ENCODE measurements at regions not wholly inside any gene's neighbourhood (a gene's known extent, or its start where the extent isn't known, plus 50 kb on each side); places are given as distances from the start of the nearest gene placed in this dataset.

GRCh38 chr18:78168526-78168925 is 811.1 kb upstream of the SALL3 start:
- no peaks in the 10 kb centered on the region for H3K36me3 ChIP-seq
- no peaks in the 10 kb centered on the region for H3K27me3 ChIP-seq
- 43 to 67% (median 54%) methylated on average over 1 of the region's 1 CpG for WGBS, 5 donors
- no peak overlapping the region for H3K4me3 ChIP-seq
- no peaks in the 10 kb centered on the region for H3K4me1 ChIP-seq
- intact Hi-C loops (cut with DNase I; ENCODE audit: low total_unique reads), result no loop called here
- no peak for DNase-seq
- no peaks in the 10 kb centered on the region for H3K9me3 ChIP-seq
- H3K27ac ChIP-seq, result no peak overlapping the region
- TF ChIP-seq, protein P1, sequence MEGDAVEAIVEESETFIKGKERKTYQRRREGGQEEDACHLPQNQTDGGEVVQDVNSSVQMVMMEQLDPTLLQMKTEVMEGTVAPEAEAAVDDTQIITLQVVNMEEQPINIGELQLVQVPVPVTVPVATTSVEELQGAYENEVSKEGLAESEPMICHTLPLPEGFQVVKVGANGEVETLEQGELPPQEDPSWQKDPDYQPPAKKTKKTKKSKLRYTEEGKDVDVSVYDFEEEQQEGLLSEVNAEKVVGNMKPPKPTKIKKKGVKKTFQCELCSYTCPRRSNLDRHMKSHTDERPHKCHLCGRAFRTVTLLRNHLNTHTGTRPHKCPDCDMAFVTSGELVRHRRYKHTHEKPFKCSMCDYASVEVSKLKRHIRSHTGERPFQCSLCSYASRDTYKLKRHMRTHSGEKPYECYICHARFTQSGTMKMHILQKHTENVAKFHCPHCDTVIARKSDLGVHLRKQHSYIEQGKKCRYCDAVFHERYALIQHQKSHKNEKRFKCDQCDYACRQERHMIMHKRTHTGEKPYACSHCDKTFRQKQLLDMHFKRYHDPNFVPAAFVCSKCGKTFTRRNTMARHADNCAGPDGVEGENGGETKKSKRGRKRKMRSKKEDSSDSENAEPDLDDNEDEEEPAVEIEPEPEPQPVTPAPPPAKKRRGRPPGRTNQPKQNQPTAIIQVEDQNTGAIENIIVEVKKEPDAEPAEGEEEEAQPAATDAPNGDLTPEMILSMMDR (IDR thresholded peaks at IDR 0.05), result no peak

DNA sequence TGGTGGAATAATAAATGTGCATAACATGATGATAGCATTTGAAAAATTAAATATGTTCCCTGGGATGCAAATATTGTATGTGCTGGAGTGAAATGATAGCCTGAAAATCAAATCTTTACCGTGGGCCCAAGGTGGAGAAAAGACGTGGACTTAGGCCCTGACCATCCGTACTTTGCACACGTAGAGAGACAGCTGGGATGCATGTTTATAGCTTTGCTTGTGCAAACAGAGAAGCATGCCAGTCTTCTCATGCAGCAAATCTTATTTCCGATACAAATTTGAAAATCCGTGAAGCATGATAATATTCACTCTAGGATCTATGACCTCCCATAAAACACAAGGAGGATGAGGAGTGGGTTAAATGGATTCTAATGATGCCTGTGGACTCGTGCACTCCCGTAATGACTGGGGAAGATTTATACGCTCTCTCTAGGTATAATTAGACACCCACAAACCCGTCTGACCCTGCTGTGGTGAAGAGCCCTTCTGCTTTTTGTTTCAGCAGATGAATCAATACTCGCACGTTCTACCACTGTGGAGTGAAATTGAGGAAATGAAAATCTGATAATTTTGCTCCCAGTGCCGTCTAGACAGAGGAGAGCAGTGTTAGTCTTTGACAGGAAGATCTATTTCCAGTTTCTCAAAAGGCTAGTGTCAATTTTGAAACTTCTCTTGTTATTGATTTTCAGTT is 810.3 kb upstream of the SALL3 start:
- Histone ChIP-seq H3K27ac (no peak overlapping the region), H3K27me3 (no peaks in the 10 kb centered on the region), H3K4me1 (no peaks in the 10 kb centered on the region), H3K4me3 (no peak overlapping the region), H3K36me3 (no peaks in the 10 kb centered on the region), H3K9me3 (no peaks in the 10 kb centered on the region)
- 64 to 71% (median 69%) methylated on average over 13 of the region's 13 CpGs for WGBS, 5 donors
- intact Hi-C loops (cut with DNase I; ENCODE audit: low total_unique reads), result no loop called here
- DNase-seq, result no peak
- TF ChIP-seq POLR2AphosphoS5 (IDR thresholded peaks at IDR 0.05), result no peak
- TF ChIP-seq EP300 (IDR thresholded peaks at IDR 0.05), result no peak
- TF ChIP-seq, protein P1 (IDR thresholded peaks at IDR 0.05), result no peak
- TF ChIP-seq POLR2A (IDR thresholded peaks at IDR 0.05), result no peak

DNA sequence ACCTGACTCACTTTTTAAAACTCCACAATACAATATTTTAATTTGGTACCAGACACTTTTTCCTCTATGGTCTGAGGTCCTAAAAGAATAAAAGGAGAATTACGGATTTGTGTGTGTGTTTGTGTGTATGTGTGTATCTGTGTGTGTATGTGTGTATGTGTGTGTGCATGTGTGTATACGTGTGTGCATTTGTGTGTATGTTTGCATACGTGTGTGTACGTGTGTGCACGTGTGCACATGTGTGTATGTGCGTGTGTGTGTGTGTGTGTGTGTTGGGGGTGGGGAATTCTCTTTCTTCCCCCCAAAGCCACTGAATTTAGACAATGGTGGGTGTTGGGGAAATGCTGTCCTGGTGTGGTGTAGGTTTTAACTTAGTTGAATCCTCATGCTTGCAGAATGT is 807.7 kb upstream of the SALL3 start:
- Histone ChIP-seq H3K27me3 (no peaks in the 10 kb centered on the region), H3K4me3 (no peak overlapping the region), H3K27ac (no peak overlapping the region), H3K36me3 (no peaks in the 10 kb centered on the region), H3K4me1 (no peaks in the 10 kb centered on the region), H3K9me3 (no peaks in the 10 kb centered on the region)
- WGBS, 5 donors, result 56 to 84% (median 77%) methylated on average over 6 of the region's 6 CpGs
- no peak for DNase-seq
- intact Hi-C loops (cut with DNase I; ENCODE audit: low total_unique reads), result no loop called here
- no peak for TF ChIP-seq EP300 (IDR thresholded peaks at IDR 0.05)
- TF ChIP-seq, protein P1 (IDR thresholded peaks at IDR 0.05), result no peak
- no peak for TF ChIP-seq POLR2A (IDR thresholded peaks at IDR 0.05)
- TF ChIP-seq POLR2AphosphoS5 (IDR thresholded peaks at IDR 0.05), result no peak

GRCh38 chr18:78174737-78175136 is 804.9 kb upstream of the SALL3 start:
- TF ChIP-seq EP300 (IDR thresholded peaks at IDR 0.05), result no peak
- TF ChIP-seq, protein P1 (IDR thresholded peaks at IDR 0.05), result no peak
- TF ChIP-seq POLR2A (IDR thresholded peaks at IDR 0.05), result no peak
- no peak for TF ChIP-seq POLR2AphosphoS5 (IDR thresholded peaks at IDR 0.05)
- H3K36me3 ChIP-seq, result no peaks in the 10 kb centered on the region
- no peak for DNase-seq
- no peaks in the 10 kb centered on the region for H3K9me3 ChIP-seq
- no peak overlapping the region for H3K4me3 ChIP-seq
- intact Hi-C loops (cut with DNase I; ENCODE audit: low total_unique reads), result no loop called here
- no peak overlapping the region for H3K27ac ChIP-seq
- WGBS, 5 donors, result 76 to 89% (median 85%) methylated on average over 14 of the region's 14 CpGs
- H3K27me3 ChIP-seq, result no peaks in the 10 kb centered on the region
- no peaks in the 10 kb centered on the region for H3K4me1 ChIP-seq
